ENCODE measurements at regions not wholly inside any gene's neighbourhood (a gene's known extent, or its start where the extent isn't known, plus 50 kb on each side); places are given as distances from the start of the nearest gene placed in this dataset.

DNA sequence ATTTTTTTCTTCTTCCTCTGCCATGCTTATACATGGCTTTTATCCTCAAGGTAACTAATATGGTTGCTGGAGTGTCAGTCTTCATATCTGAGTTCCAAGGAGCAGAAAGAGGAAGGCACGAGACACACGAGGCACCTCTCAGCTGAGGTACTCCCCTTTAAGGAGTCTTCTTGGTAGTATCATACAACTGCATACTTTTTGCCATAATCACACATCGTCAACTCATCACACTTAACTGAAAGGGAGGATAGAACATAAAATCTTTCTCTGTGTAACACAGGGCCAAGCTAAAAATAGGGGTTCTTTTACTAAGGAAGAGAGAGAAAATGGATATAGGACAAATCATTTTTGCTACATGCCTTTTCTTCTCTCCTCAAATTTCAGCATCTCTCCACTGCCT, 104.2 kb downstream of the OXSM start:
- Histone ChIP-seq H3K4me3 (ENCODE audit: low read depth, low read length) (no peak overlapping the region), H3K27me3 (ENCODE audit: control insufficient read depth, insufficient read depth, low read length) (no peaks in the 10 kb centered on the region), H3K9ac (no peak overlapping the region), H3K4me2 (ENCODE audit: low read length) (no peak overlapping the region), H3K4me1 (no peaks in the 10 kb centered on the region), H3K9me3 (ENCODE audit: control insufficient read depth, low read length) (no peaks in the 10 kb centered on the region), H3K27ac (no peak overlapping the region), H3K79me2 (no peaks in the 10 kb centered on the region), H3K36me3 (ENCODE audit: control insufficient read depth, insufficient read depth, low read length) (no peaks in the 10 kb centered on the region), H2AFZ (no peak overlapping the region)
- TF ChIP-seq, protein P1, sequence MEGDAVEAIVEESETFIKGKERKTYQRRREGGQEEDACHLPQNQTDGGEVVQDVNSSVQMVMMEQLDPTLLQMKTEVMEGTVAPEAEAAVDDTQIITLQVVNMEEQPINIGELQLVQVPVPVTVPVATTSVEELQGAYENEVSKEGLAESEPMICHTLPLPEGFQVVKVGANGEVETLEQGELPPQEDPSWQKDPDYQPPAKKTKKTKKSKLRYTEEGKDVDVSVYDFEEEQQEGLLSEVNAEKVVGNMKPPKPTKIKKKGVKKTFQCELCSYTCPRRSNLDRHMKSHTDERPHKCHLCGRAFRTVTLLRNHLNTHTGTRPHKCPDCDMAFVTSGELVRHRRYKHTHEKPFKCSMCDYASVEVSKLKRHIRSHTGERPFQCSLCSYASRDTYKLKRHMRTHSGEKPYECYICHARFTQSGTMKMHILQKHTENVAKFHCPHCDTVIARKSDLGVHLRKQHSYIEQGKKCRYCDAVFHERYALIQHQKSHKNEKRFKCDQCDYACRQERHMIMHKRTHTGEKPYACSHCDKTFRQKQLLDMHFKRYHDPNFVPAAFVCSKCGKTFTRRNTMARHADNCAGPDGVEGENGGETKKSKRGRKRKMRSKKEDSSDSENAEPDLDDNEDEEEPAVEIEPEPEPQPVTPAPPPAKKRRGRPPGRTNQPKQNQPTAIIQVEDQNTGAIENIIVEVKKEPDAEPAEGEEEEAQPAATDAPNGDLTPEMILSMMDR (IDR thresholded peaks at IDR 0.05) = no peak

DNA sequence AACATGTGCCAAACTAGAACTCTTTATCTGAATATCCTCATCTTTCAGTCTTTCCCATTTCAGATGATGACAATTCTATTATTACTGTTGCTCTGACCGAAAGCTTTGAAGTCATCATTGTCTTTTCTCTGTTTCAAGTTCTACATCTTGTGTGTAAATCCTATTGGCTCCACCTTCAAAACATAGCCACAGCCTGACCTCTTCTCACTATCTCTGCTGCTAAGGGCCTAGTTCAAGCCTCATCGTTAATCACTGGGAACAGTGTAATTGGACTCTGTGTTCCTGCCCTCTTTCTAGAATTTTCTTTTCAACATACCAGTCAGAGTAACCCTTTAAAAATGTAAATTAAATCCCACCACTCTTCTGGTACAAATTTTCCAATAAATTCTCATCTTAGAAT, 105.1 kb downstream of the OXSM start:
- Histone ChIP-seq H3K79me2 (no peaks in the 10 kb centered on the region), H3K27me3 (ENCODE audit: control insufficient read depth, insufficient read depth, low read length) (no peaks in the 10 kb centered on the region), H3K36me3 (ENCODE audit: control insufficient read depth, insufficient read depth, low read length) (no peaks in the 10 kb centered on the region), H3K9ac (no peak overlapping the region), H2AFZ (no peak overlapping the region), H3K4me1 (no peaks in the 10 kb centered on the region), H3K4me3 (ENCODE audit: low read depth, low read length) (no peak overlapping the region), H3K27ac (no peak overlapping the region), H3K9me3 (ENCODE audit: control insufficient read depth, low read length) (no peaks in the 10 kb centered on the region), H3K4me2 (ENCODE audit: low read length) (no peak overlapping the region)
- TF ChIP-seq, protein P1 (IDR thresholded peaks at IDR 0.05) = no peak

DNA sequence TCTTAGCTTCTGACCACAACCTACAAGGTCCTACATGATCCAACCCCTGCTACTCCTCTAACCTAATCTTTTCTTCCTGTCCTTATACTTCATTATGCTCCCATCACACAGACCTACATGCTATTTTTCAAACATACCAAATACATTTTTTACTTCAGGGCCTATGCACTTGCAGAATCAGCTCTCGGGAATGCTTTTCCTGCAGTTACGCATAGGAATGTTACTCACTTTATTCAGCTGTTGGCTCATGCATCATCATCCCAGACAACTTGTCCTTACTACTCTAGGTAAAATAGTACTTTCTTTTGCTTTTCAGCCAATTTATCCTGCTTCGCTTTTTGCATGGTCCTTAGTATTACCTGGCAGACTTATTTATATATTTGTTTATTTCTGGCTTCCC, 105.6 kb downstream of the OXSM start:
- H3K36me3 ChIP-seq (ENCODE audit: control insufficient read depth, insufficient read depth, low read length) = no peaks in the 10 kb centered on the region
- no peaks in the 10 kb centered on the region for H3K27me3 ChIP-seq (ENCODE audit: control insufficient read depth, insufficient read depth, low read length)
- no peak overlapping the region for H3K4me2 ChIP-seq (ENCODE audit: low read length)
- no peak overlapping the region for H3K4me3 ChIP-seq (ENCODE audit: low read depth, low read length)
- no peak overlapping the region for H3K27ac ChIP-seq
- TF ChIP-seq, protein P1 (IDR thresholded peaks at IDR 0.05) = no peak
- H3K4me1 ChIP-seq = no peaks in the 10 kb centered on the region
- H3K9ac ChIP-seq = no peak overlapping the region
- no peaks in the 10 kb centered on the region for H3K79me2 ChIP-seq
- H2AFZ ChIP-seq = no peak overlapping the region
- H3K9me3 ChIP-seq (ENCODE audit: control insufficient read depth, low read length) = no peaks in the 10 kb centered on the region

DNA sequence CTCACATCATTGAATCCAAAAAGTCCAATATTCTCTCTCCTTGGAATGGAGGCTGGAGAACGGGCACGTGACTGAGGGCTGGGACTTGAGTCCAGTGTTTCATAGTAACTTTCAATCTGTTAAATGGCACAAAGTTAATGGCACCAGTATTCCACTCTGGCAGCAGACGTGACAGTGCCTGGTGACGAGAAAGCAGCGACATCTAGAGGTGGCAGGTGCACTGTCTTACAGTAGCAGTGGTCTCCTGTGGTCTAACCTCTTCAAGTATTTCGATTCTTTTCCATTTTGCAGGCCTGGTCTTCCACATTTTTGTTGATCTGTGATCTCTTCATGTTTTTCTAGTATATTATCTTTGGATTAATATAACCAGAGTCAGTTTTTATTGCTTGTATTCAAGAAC, 107.1 kb downstream of the OXSM start:
- H3K79me2 ChIP-seq = no peaks in the 10 kb centered on the region
- TF ChIP-seq, protein P1 (IDR thresholded peaks at IDR 0.05) = peak; percentile 18
- no peak overlapping the region for H3K4me2 ChIP-seq (ENCODE audit: low read length)
- no peaks in the 10 kb centered on the region for H3K36me3 ChIP-seq (ENCODE audit: control insufficient read depth, insufficient read depth, low read length)
- H3K4me3 ChIP-seq (ENCODE audit: low read depth, low read length) = no peak overlapping the region
- no peaks in the 10 kb centered on the region for H3K9me3 ChIP-seq (ENCODE audit: control insufficient read depth, low read length)
- no peak overlapping the region for H3K9ac ChIP-seq
- H3K27ac ChIP-seq = no peak overlapping the region
- no peak overlapping the region for H2AFZ ChIP-seq
- H3K4me1 ChIP-seq = no peaks in the 10 kb centered on the region
- H3K27me3 ChIP-seq (ENCODE audit: control insufficient read depth, insufficient read depth, low read length) = no peaks in the 10 kb centered on the region

DNA sequence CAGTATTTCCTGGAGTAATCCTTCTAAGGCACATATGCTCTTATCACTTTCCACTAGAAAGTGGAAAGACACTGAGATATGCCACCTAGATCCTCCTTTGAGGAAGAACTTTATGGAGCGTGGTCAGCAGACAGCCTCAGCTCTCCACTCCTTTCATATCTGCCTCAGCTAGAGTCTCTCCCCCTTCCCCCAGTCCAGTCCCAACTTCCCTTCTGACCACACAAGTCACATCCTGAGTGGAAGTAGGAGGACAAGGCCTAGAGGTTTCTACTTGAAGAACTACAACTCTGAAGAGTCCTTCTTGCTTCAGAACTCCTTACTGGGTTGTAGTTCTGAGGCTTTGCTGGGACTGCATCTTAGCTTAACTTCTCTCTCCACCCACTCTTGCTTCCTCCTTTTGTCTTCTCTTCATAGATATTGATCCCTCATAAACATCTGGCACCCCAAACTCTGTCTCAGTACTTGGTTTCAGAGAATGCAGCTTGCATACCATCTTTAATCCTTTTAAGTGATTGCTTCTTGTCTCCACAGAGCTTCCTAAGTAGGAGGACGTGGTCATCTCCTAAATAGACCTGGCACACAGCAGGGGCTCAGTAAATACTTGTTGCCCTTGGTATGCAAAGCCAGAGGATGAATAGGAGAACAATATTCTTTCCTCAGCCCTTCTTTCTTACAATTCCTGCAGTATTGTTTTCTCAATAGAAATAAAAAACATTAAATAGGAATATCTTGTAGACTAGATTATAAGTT, 109.6 kb downstream of the OXSM start:
- TF ChIP-seq, protein P1 (IDR thresholded peaks at IDR 0.05) = no peak
- Histone ChIP-seq H3K4me1 (no peaks in the 10 kb centered on the region), H3K36me3 (ENCODE audit: control insufficient read depth, insufficient read depth, low read length) (no peaks in the 10 kb centered on the region), H3K27me3 (ENCODE audit: control insufficient read depth, insufficient read depth, low read length) (no peaks in the 10 kb centered on the region), H2AFZ (no peak overlapping the region), H3K4me2 (ENCODE audit: low read length) (no peak overlapping the region), H3K79me2 (no peaks in the 10 kb centered on the region), H3K9me3 (ENCODE audit: control insufficient read depth, low read length) (no peaks in the 10 kb centered on the region), H3K9ac (no peak overlapping the region), H3K4me3 (ENCODE audit: low read depth, low read length) (no peak overlapping the region), H3K27ac (no peak overlapping the region)

Data from parathyroid adenoma (tissue), 2 donors.